Erythroblast (primary cell): ENCODE measurements at regions not wholly inside any gene's neighbourhood (a gene's known extent, or its start where the extent isn't known, plus 50 kb on each side); places are given as distances from the start of the nearest gene placed in this dataset.

Experiments
- DNase-seq, 2 experiments: peaks; one replicate each; lab custom pipeline; 2025; lab: John Stamatoyannopoulos, UW
- GATA1 ChIP-seq: IDR thresholded peaks from 2 replicates; pipeline ENCODE4 v1.6.1; 2011; ENCODE audit warnings: low read depth, mild to moderate bottlenecking, control low read depth, low read length, moderate library complexity
- POLR2A ChIP-seq: IDR thresholded peaks from 2 replicates; pipeline ENCODE4 v1.6.1; 2011; ENCODE audit warnings: mild to moderate bottlenecking, low read length

DNA sequence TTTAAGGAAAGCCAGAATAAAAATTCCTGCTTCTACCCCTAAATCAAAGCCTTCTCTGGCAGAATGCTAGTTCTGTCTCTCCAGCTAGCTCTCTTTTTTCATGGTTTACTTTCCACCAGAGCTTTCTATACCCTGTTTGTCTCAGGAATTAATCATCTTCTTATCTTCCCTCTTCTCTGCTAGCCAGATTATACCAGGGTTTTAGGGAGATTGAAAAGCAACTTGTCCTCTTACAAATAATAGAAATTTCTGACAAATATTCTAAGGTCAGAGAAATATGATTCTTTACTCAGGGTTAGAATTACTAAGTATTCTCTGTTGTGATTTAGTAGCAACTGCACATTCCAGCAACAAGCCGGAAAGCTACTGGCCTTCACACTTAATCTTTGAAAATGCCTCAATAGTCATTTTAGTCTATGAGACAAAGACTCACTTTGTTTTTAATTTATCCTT lies 166.4 kb downstream of the TANC2 start:
- TF ChIP-seq POLR2A (no peak), GATA1 (no peak)
- DNase-seq = no peak

DNA sequence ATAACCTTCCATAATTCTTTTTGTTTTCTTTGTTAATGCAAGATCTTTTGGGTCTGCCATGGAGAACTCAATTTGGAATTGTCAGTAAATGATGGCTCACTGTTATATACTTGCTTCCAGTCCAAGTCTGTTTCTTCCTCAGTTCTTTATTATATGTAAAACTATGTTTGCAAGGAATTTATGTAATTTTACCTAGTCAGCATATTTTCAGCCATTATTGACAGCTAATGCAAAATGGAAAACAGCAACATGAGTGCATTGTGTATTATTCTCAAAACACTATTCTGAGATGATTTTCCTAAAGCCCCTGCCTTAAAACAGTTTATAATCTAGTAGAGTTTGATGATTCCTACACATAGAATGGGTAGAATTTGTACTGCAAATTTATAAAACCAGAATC lies 167.5 kb downstream of the TANC2 start:
- DNase-seq = no peak
- TF ChIP-seq POLR2A = no peak
- TF ChIP-seq GATA1 = no peak

DNA sequence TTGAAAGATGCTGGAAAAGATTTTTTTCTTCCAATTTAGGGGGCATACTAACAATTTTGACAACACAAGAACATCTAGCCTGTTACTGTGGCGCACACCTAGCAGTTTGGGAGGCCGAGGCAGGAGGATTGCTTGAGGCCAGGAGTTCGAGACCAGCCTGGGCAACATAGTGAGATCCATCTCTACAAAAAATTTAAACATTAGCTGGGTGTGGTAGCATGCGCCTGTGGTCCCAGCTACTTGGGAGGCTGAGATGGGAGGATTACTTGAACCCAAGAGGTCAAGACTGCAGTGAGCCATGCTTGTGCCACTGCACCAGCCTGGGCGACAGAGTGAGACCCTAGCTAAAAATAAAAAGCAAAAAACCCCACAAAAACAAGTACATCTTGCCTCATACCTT lies 168.8 kb downstream of the TANC2 start:
- TF ChIP-seq POLR2A = no peak
- DNase-seq = no peak

DNA sequence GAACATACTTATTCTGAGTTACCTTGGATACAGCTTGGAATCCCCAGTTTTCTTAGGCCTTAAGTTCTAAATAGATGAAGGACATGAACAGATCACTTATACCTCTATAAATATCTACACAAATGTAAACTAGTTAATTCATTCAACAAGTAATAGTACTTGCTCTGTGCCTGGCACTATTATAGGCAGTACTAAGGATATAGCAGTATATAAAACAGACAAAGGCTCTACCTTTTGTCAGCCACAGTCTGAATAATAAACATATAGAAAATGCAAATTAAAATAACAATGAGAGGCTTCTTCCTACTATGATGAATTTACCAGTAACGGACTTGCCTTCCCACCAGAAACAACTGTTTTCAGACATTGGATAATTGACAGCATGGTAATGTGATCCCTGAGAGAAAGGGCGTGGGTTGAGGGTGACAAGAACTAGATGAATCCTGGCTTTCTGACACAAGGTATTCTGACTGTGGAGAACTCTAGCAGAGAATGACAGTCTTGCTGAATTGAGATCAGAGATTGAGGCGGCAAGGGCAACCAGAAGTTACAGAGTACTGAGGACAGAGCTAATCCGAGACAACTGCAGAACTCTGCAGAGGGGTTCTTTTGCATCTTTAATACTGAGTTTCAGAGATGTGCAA lies 170.5 kb downstream of the TANC2 start:
- TF ChIP-seq GATA1 (no peak), POLR2A (no peak)
- DNase-seq = no peak

DNA sequence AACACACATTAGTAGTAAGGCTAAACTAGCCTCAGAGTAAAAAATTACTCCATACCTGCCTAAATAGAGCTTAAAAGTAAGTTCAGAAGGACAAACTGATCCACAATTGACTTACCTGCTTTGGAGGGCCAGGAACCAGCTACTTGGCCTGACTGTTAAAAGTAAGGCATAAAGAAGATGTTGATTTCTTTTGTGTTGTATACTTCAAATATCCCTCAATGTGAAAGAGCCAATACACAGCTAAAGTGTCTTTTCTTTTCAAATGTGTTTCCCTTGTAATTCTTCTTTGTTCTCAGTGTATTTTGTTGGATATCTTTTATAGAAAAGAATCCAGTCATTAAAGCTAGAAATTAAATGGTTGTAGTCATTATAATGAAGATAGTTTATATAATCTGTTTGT lies 171.1 kb downstream of the TANC2 start:
- TF ChIP-seq POLR2A = no peak
- no peak for TF ChIP-seq GATA1

DNA sequence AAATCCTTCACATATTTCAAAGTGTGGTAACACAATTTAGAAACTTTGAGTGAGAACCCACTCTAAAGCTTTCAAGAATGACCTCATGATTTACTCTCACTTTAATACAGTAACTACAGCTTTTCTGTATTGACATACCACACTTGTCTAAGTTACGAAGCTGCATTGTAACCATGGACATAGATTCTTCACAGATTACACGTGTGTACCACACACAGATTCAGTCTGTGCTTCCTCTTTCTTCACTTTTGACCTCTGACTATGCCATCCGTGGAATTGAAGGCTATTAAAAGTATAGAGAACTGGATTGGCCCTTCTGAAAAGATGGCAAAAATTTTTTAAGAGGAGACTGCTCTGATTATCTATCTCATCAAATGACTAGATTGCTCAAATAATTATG lies 172.7 kb downstream of the TANC2 start:
- TF ChIP-seq POLR2A (no peak), GATA1 (no peak)
- no peak for DNase-seq

More for the DNA sequence above, 171.1 kb downstream of the TANC2 start:
- DNase-seq = no peak

DNA sequence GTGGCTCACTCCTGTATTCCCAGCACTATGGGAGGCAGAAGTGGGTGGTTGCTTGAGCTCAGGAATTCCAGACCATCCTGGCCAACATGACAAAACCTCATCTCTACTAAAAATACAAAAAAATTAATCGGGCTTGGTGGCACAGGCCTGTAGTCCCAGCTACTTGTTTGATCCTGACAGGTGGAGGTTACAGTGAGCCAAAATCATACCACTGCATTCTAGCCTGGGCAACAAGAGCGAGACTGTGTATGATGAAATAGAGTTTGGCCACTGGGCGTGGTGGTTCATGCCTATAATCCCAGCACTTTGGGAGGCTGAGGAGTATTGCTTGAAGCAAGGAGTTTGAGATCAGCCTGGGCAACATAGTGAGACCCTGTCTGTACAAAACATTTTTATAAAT lies 173.3 kb downstream of the TANC2 start:
- no peak for DNase-seq
- TF ChIP-seq POLR2A (no peak), GATA1 (no peak)

DNA sequence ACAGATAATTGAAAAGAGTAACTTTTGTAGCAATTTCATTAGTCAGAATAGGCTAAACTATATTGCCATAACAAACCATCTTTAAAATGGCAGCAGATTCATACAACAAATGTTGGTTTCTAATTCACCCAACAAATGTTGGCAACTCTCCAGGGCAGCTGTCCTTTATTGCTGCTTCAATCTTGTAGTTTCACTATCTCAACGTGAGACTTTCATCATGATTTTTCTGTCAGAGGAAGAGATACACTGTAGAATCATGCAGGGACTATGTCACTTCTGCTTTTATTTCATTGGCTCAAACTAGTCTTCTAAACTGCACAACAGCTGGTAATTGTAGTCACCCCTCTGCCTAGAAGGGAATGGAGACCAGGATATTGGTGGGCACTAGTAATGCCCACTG lies 174.2 kb downstream of the TANC2 start:
- no peak for DNase-seq
- no peak for TF ChIP-seq POLR2A
- no peak for TF ChIP-seq GATA1

DNA sequence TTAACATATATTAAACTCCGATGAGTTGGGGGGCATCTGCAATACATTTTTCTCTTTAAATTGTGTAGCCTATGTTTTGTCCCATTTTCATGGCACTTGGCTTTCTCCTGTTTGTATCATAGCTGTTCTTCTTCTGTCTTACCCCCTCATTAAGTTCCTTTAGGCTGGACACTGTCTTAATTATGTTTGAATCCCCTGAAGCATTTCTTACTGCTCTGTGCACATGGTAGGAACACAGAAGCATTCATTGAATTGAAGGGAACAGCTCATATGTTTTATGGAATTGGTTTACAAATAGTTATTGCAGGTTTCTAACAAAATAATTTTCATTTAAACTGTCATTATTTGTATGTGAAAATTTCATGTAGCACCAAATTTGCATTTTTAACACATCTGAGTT lies 176.8 kb downstream of the TANC2 start:
- TF ChIP-seq POLR2A (no peak), GATA1 (no peak)
- DNase-seq = no peak

DNA sequence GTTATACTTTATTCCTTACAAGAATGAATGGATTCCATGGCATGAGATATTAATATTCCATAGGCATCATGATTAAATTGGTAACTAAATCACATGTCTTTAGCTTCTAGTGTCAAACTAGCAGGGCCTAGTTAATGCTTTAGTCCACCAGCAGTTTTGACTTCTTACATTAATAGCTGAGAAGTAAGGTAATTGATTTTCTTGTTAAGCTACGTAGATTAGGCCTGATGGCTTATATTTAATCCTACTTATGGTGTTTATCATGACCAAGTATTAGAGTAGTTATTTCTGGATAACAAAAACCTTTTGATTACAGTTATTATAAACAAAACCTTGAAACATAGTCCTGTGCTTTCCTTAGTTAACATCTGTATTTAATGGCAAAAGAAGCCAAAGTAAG lies 184.5 kb downstream of the TANC2 start:
- TF ChIP-seq POLR2A (no peak), GATA1 (no peak)
- no peak for DNase-seq

DNA sequence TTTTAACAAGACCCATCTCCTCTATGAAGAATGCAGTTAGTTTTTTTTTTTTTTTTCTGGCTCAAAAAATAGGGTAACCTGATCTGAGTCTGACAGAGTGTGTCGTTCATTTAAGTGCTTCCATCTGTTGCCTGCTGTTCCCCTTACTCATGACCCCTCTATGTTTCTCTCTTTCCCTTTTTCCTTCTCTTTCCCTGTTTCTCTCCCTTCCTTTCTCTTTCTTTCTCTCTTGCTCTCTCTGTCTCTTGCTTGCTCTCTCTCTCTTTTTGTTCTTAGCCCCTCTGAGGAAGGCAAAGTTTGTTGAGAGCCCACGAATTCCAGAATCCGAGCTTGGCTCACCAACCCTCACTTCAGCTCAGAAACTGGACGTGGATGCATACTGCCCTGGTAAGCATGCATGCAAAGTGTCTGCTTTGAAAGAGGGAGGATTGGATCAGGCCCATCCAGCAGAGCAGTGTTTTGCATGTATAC lies 185.0 kb downstream of the TANC2 start:
- TF ChIP-seq GATA1 (no peak), POLR2A (no peak)
- no peak for DNase-seq

DNA sequence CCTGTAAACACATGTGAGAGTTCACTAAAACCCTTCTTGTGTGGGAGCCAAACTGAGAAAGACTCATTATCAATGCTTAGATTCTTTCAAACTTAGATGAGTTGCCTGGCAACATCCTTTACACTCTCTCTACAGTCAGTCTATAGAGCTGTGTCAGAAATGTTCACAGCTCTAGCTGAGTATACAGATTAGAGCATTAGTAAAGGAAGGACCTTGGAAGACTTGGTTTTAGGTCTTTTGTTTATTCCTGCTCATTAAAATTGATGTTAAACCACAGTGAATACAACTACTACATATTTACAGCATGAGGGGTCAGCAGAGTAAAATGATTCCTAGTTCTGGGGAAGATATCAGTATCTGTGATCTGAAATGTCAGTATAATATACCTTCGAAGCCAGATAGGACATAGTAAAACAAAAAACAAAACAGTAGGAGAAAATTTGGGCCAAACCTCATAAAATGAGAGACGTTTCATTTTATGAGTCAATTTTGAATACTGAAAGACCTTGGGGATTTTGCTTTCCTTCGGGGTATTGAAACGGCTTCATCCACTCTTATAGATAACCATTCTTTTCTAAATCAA lies 186.0 kb downstream of the TANC2 start:
- TF ChIP-seq POLR2A (no peak), GATA1 (no peak)
- no peak for DNase-seq

DNA sequence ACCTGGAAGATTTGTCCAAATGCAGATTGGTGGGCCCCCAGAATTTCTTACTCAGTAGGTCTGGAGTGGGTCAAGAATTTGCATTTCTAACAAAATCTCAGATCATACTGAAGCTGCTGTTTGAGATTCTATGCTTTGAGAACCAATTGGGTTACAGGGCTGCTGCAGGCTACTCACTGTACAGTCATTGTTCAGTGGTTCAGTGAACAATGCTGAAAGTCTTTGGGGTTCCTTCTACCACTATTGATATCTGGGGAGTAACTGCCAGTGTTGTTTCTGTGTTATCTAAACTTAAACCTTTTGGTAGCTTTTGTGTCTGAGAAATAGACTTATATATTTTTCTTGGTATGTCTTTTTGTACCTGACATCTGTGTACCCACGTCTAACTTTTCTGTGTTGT lies 187.5 kb downstream of the TANC2 start:
- no peak for DNase-seq
- TF ChIP-seq POLR2A = no peak
- no peak for TF ChIP-seq GATA1

DNA sequence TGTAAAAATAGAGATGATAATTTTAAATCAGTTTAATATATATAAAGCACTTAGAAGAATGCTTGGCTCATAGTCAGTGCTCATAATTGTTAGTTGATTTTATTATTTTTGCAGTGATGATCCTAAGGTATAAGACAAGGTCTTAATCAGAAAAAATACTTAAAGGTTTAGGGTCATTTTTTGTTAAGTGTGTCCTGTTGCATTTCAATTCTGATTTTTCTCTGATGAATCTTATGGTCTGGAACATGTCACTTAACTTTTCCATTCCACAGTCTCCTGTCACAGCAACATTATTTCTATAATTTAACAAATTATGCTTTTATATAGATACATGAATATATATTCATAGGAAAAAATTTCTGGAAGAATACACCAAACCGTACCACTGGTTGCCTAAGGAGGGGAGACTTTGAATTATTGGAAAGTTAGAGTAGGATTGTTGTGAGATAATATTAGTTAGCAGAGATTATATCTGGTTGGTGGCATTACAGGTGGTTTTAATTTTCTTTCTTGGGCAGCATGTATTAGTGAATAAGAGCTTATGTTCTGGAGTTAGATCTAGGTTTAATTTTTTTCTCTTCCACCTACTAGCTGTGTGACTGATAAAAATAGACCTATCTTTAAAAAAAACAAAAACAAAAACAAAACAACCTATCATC lies 188.7 kb downstream of the TANC2 start:
- no peak for TF ChIP-seq POLR2A
- no peak for TF ChIP-seq GATA1
- no peak for DNase-seq

DNA sequence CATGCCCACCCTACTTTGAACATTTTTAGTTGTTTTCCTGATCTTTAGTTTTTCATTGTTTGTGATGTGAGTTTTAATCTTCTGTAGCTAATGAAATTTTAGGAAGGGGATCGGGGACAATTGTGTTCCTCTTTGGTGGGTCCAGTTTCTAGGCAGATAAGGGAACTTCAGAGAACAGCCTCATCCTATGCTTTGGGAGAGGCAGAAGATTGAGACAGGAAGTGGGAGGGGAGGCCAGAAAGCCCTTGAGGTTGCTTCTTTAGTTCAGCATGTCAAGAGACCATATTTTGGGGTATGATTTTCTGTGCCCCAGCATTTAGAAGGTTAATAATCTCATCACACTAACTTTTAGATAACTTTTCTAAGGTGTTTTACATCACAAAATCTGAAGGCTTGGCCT lies 191.0 kb downstream of the TANC2 start:
- DNase-seq = no peak
- TF ChIP-seq GATA1 (no peak), POLR2A (no peak)

DNA sequence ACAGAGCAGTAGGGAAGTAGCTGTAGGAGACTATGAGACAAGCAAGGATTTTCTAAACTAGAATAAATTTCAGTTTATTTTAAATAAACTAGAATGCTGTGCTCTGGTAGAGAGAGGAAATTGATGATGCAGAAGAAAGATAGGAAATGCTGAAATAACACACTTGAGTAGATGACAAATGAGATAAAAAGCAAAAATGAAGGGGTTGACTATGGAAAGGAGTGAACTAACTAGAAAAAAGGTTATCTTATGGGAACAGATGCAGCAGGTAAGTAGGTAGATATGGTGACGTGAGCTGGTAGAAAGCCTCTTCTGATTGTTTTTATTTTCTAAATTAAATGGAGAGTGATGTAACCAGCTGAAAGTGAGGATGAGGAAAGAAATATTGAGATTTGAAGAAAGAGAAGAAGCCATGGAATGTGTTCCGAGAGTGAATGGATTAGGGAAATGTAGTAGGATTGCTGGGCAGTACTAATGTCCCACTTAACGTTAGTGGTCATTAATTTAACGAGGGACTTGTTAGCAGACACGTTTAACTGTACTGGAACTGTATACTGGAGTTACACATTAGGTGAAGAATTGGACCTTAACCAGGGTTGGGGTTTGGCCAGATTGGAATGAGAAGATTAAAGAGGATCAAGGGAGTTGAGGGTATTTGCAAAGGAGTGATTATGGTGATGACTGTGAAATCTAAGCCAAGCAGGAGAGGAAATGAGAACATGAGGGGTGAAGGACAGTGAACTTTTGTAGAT lies 196.5 kb downstream of the TANC2 start:
- TF ChIP-seq GATA1 (no peak), POLR2A (no peak)
- no peak for DNase-seq
